ENCODE measurements at regions not wholly inside any gene's neighbourhood (a gene's known extent, or its start where the extent isn't known, plus 50 kb on each side); places are given as distances from the start of the nearest gene placed in this dataset.

- H3K27me3 Mint-ChIP-seq (ENCODE audit: low read depth): no peaks in the 10 kb centered on the region
- H3K4me3 Mint-ChIP-seq: no peak overlapping the region
- no peak overlapping the region for H3K27ac Mint-ChIP-seq
- H3K4me1 Mint-ChIP-seq (ENCODE audit: low read depth): no peaks in the 10 kb centered on the region
- ChIA-PET POLR2A (no interaction called here), CTCF (no interaction called here)
- peaks cover 17% of the 10 kb centered on the region for H3K9me3 Mint-ChIP-seq (ENCODE audit: insufficient read depth)
- no peak for DNase-seq
- no peaks in the 10 kb centered on the region for H3K36me3 Mint-ChIP-seq (ENCODE audit: low read depth)
- no peak for ATAC-seq
Measured at GRCh38 chr18:28905509-28905908, 728.6 kb upstream of the CDH2 start.

GRCh38 chr18:28904789-28905364 is 727.9 kb upstream of the CDH2 start:
- H3K36me3 Mint-ChIP-seq (ENCODE audit: low read depth): no peaks in the 10 kb centered on the region
- peaks cover 13% of the 10 kb centered on the region for H3K9me3 Mint-ChIP-seq (ENCODE audit: insufficient read depth)
- DNase-seq (no peak), ATAC-seq (no peak)
- POLR2A ChIA-PET: no interaction called here
- no peaks in the 10 kb centered on the region for H3K4me1 Mint-ChIP-seq (ENCODE audit: low read depth)
- CTCF ChIA-PET: no interaction called here
- H3K27me3 Mint-ChIP-seq (ENCODE audit: low read depth): no peaks in the 10 kb centered on the region
- H3K4me3 Mint-ChIP-seq: no peak overlapping the region
- H3K27ac Mint-ChIP-seq: no peak overlapping the region

- Mint-ChIP-seq H3K27me3 (ENCODE audit: low read depth) (no peaks in the 10 kb centered on the region), H3K36me3 (ENCODE audit: low read depth) (no peaks in the 10 kb centered on the region), H3K4me1 (ENCODE audit: low read depth) (no peaks in the 10 kb centered on the region), H3K27ac (no peak overlapping the region), H3K9me3 (ENCODE audit: insufficient read depth) (peaks cover 13% of the 10 kb centered on the region), H3K4me3 (no peak overlapping the region)
- DNase-seq (no peak), ATAC-seq (no peak)
- ChIA-PET CTCF (no interaction called here), POLR2A (no interaction called here)
Measured at GRCh38 chr18:28903306-28903705, 726.4 kb upstream of the CDH2 start.

GRCh38 chr18:28890791-28891190 is 713.9 kb upstream of the CDH2 start:
- no peak overlapping the region for H3K27ac Mint-ChIP-seq
- peaks cover 20% of the 10 kb centered on the region for H3K9me3 Mint-ChIP-seq (ENCODE audit: insufficient read depth)
- H3K4me3 Mint-ChIP-seq: no peak overlapping the region
- ATAC-seq (no peak), DNase-seq (no peak)
- ChIA-PET CTCF (no interaction called here), POLR2A (no interaction called here)
- no peaks in the 10 kb centered on the region for H3K4me1 Mint-ChIP-seq (ENCODE audit: low read depth)
- no peaks in the 10 kb centered on the region for H3K27me3 Mint-ChIP-seq (ENCODE audit: low read depth)
- no peaks in the 10 kb centered on the region for H3K36me3 Mint-ChIP-seq (ENCODE audit: low read depth)

- POLR2A ChIA-PET: no interaction called here
- H3K27me3 Mint-ChIP-seq (ENCODE audit: low read depth): no peaks in the 10 kb centered on the region
- no peaks in the 10 kb centered on the region for H3K4me1 Mint-ChIP-seq (ENCODE audit: low read depth)
- DNase-seq: no peak
- no peak overlapping the region for H3K27ac Mint-ChIP-seq
- no peak overlapping the region for H3K4me3 Mint-ChIP-seq
- ATAC-seq: no peak
- CTCF ChIA-PET: no interaction called here
- peaks cover 20% of the 10 kb centered on the region for H3K9me3 Mint-ChIP-seq (ENCODE audit: insufficient read depth)
- H3K36me3 Mint-ChIP-seq (ENCODE audit: low read depth): no peaks in the 10 kb centered on the region
Measured at GRCh38 chr18:28884304-28884703, 707.4 kb upstream of the CDH2 start.

GRCh38 chr18:28880856-28881255 is 703.9 kb upstream of the CDH2 start:
- ATAC-seq: no peak
- Mint-ChIP-seq H3K27ac (no peak overlapping the region), H3K9me3 (ENCODE audit: insufficient read depth) (peaks cover 10% of the 10 kb centered on the region), H3K36me3 (ENCODE audit: low read depth) (no peaks in the 10 kb centered on the region), H3K4me3 (no peak overlapping the region), H3K27me3 (ENCODE audit: low read depth) (no peaks in the 10 kb centered on the region), H3K4me1 (ENCODE audit: low read depth) (no peaks in the 10 kb centered on the region)
- no peak for DNase-seq
- CTCF ChIA-PET: no interaction called here
- POLR2A ChIA-PET: no interaction called here

GRCh38 chr18:28875059-28875458 is 698.1 kb upstream of the CDH2 start:
- no peaks in the 10 kb centered on the region for H3K4me1 Mint-ChIP-seq (ENCODE audit: low read depth)
- ChIA-PET POLR2A (no interaction called here), CTCF (no interaction called here)
- peaks cover 7% of the 10 kb centered on the region for H3K9me3 Mint-ChIP-seq (ENCODE audit: insufficient read depth)
- DNase-seq (no peak), ATAC-seq (no peak)
- H3K4me3 Mint-ChIP-seq: no peak overlapping the region
- no peaks in the 10 kb centered on the region for H3K27me3 Mint-ChIP-seq (ENCODE audit: low read depth)
- no peaks in the 10 kb centered on the region for H3K36me3 Mint-ChIP-seq (ENCODE audit: low read depth)
- H3K27ac Mint-ChIP-seq: no peak overlapping the region

- POLR2A ChIA-PET: no interaction called here
Measured at GRCh38 chr18:28863396-28863795, 686.5 kb upstream of the CDH2 start.

GRCh38 chr18:28858248-28858647 is 681.3 kb upstream of the CDH2 start:
- no peak overlapping the region for H3K27ac Mint-ChIP-seq
- H3K4me3 Mint-ChIP-seq: no peak overlapping the region
- no peak for DNase-seq
- no peak for ATAC-seq
- no peaks in the 10 kb centered on the region for H3K27me3 Mint-ChIP-seq (ENCODE audit: low read depth)
- no peaks in the 10 kb centered on the region for H3K4me1 Mint-ChIP-seq (ENCODE audit: low read depth)
- ChIA-PET POLR2A (no interaction called here), CTCF (no interaction called here)
- no peaks in the 10 kb centered on the region for H3K36me3 Mint-ChIP-seq (ENCODE audit: low read depth)
- H3K9me3 Mint-ChIP-seq (ENCODE audit: insufficient read depth): peaks cover 4% of the 10 kb centered on the region

More at GRCh38 chr18:28863396-28863795, 686.5 kb upstream of the CDH2 start:
- H3K4me1 Mint-ChIP-seq (ENCODE audit: low read depth): no peaks in the 10 kb centered on the region
- H3K9me3 Mint-ChIP-seq (ENCODE audit: insufficient read depth): peaks cover 18% of the 10 kb centered on the region
- H3K27ac Mint-ChIP-seq: no peak overlapping the region
- no peaks in the 10 kb centered on the region for H3K27me3 Mint-ChIP-seq (ENCODE audit: low read depth)
- ATAC-seq (no peak), DNase-seq (no peak)
- no peaks in the 10 kb centered on the region for H3K36me3 Mint-ChIP-seq (ENCODE audit: low read depth)
- CTCF ChIA-PET: no interaction called here
- no peak overlapping the region for H3K4me3 Mint-ChIP-seq

- ATAC-seq: no peak
- CTCF ChIA-PET: no interaction called here
- no peak for DNase-seq
- H3K27me3 Mint-ChIP-seq (ENCODE audit: low read depth): no peaks in the 10 kb centered on the region
- H3K27ac Mint-ChIP-seq: no peak overlapping the region
- no peaks in the 10 kb centered on the region for H3K36me3 Mint-ChIP-seq (ENCODE audit: low read depth)
- H3K9me3 Mint-ChIP-seq (ENCODE audit: insufficient read depth): no peaks in the 10 kb centered on the region
- no peak overlapping the region for H3K4me3 Mint-ChIP-seq
- no peaks in the 10 kb centered on the region for H3K4me1 Mint-ChIP-seq (ENCODE audit: low read depth)
- POLR2A ChIA-PET: no interaction called here
Measured at GRCh38 chr18:28855989-28856388, 679.1 kb upstream of the CDH2 start.

- DNase-seq: no peak
- Mint-ChIP-seq H3K36me3 (ENCODE audit: low read depth) (no peaks in the 10 kb centered on the region), H3K4me3 (no peak overlapping the region), H3K27ac (no peak overlapping the region), H3K4me1 (ENCODE audit: low read depth) (no peaks in the 10 kb centered on the region), H3K9me3 (ENCODE audit: insufficient read depth) (no peaks in the 10 kb centered on the region), H3K27me3 (ENCODE audit: low read depth) (no peaks in the 10 kb centered on the region)
- CTCF ChIA-PET: no interaction called here
- ATAC-seq: no peak
- POLR2A ChIA-PET: no interaction called here
Measured at GRCh38 chr18:28855524-28855923, 678.6 kb upstream of the CDH2 start.

GRCh38 chr18:28854964-28855363 is 678.0 kb upstream of the CDH2 start:
- Mint-ChIP-seq H3K27ac (no peak overlapping the region), H3K9me3 (ENCODE audit: insufficient read depth) (peaks cover 5% of the 10 kb centered on the region), H3K4me1 (ENCODE audit: low read depth) (no peaks in the 10 kb centered on the region), H3K36me3 (ENCODE audit: low read depth) (no peaks in the 10 kb centered on the region), H3K27me3 (ENCODE audit: low read depth) (no peaks in the 10 kb centered on the region), H3K4me3 (no peak overlapping the region)
- POLR2A ChIA-PET: no interaction called here
- CTCF ChIA-PET: no interaction called here
- no peak for DNase-seq
- ATAC-seq: no peak

GRCh38 chr18:28846958-28847357 is 670.0 kb upstream of the CDH2 start:
- no peak for ATAC-seq

More at GRCh38 chr18:28846958-28847357, 670.0 kb upstream of the CDH2 start:
- Mint-ChIP-seq H3K4me3 (no peak overlapping the region), H3K4me1 (ENCODE audit: low read depth) (no peaks in the 10 kb centered on the region), H3K36me3 (ENCODE audit: low read depth) (no peaks in the 10 kb centered on the region), H3K27me3 (ENCODE audit: low read depth) (no peaks in the 10 kb centered on the region), H3K9me3 (ENCODE audit: insufficient read depth) (peaks cover 21% of the 10 kb centered on the region), H3K27ac (no peak overlapping the region)
- ChIA-PET POLR2A (no interaction called here), CTCF (no interaction called here)
- no peak for DNase-seq

All from activated CD8-positive, alpha-beta T cell treated with anti-CD3 and anti-CD28 coated beads, Interleukin-2, amount 10 ng/mL, durations not matched to agents 7 days and 5 days (primary cell).